Posterior vena cava (tissue), 2 donors: ENCODE measurements at regions not wholly inside any gene's neighbourhood (a gene's known extent, or its start where the extent isn't known, plus 50 kb on each side); places are given as distances from the start of the nearest gene placed in this dataset.
"Not testable (repeated sequence)": the region's sequence is repeated elsewhere in the genome, so short reads cannot be mapped to it uniquely, and the experiment has no call there.

Source experiments
- DNase-seq: peaks from one replicate; pipeline ENCODE4 v3.0.0-alpha.2; 2020; ENCODE audit warnings: low spot score
- intact Hi-C, 2 donors: fragments of 100-400 bp; cut with DNase I; formaldehyde crosslinking; loops; one replicate each; pipeline versions ENCODE4 v1.14.1 to v1.14.2; 2022 to 2023
- donor health status: DM: yes; HTN: yes; CAD: no.
- donor health status: DM: yes; HTN: yes; CAD: no.

DNA sequence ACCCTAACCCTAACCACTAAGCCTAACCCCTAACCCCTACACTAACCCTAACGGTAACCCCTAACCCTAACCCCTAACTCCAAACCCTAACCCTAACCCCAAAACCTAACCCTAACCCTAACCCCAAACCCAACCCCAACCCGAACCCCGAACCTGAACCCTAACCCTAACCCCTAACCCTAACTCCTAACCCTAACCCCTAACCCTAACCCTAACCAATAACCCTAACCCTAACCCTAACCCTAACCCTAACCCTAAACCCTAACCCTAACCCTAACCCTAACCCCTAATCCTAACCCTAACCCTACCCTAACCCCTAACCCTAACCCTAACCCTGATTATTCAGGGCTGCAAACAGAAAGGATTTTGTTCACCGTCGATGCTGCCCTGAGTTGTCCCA is 144.6 kb upstream of the DUSP22 start:
- not testable (repeated sequence) for DNase-seq

DNA sequence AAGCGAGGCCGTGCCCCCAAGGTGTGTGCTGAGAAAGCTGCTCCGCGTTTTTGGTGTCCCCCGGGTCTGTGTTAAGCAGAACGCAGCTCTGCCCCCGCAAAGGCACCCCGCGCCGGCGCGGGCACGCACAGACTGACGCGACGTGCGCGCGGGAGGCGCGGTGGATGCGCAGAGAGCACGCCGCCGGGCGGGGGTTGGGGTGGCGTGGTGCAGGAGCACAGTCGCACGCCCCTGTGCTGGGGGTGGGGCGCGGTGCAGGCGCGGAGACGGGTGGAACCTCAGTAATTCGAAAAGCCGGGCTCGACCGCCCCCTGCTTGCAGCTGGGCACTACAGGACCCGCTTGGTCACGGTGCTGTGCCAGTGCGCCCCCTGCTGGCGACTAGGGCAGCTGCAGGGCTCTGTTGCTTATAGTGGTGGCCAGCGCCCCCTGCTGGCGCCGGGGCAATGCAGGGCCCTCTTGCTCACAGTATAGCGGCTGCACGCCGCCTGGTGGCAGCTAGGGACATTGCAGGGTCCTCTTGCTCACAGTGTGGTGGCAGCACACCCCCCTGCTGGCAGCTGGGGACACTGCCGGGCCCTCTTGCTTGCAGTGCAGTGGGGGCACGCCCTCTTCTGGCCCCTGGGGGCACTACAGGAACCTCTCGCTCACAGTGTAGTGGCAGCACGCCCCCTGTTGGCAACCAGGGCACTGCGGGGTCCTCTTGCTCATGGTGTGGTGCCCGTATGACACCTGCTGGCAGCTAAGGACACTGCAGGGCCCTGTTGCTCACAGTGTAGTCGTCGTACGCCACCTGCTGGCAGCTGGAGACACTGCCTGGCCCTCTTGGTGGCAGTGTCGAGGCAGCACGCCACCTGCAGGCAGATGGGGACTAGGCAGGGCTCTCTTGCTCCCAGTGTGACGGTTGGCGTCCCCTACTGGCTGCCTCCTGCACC is 144.0 kb upstream of the DUSP22 start:
- DNase-seq = peak; percentile 76
- intact Hi-C loops = not testable (repeated sequence)

More for the DNA sequence above, 144.6 kb upstream of the DUSP22 start:
- intact Hi-C loops = not testable (repeated sequence)

DNA sequence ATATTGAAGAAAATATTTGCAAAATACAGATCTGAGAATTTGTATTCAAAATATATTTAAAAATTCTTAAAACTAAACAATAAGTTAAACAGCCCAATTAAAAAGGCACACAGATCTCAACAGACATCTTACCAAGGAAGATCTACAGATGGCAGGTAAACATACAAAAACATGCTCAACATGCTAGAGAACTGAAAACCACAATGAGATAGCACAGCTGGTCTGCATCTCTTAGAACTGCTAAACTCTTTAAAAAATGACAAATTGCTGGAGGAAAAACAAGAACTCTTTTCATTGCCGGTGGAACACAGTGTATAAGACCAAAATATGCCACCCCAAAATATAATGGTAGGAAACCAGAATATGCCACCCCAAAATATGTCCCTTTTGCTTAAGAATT is 142.1 kb upstream of the DUSP22 start:
- DNase-seq, intact Hi-C loops: not testable (repeated sequence)

DNA sequence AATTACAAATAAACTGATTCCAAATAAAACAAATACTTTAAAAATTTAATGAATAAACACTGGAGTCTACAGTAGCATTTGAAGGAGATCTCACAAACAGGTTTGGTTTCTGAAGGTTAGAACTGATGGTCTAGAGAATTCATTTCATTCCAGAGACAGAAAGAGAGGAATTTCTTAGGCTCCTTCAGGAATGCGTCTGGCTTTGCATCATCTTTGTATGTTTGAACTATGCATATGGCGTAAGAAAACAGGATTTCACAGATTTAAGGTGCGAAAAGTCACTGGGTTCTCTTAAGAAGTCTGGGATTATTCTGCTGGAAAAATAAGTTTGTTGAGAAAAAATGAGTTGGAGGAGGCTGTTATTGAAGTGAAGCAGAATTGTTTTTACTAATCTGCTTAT is 139.9 kb upstream of the DUSP22 start:
- intact Hi-C loops, DNase-seq: not testable (repeated sequence)

- intact Hi-C loops, DNase-seq: not testable (repeated sequence)
Measured at GRCh38 chr6:153026-153425, 139.3 kb upstream of the DUSP22 start.

DNA sequence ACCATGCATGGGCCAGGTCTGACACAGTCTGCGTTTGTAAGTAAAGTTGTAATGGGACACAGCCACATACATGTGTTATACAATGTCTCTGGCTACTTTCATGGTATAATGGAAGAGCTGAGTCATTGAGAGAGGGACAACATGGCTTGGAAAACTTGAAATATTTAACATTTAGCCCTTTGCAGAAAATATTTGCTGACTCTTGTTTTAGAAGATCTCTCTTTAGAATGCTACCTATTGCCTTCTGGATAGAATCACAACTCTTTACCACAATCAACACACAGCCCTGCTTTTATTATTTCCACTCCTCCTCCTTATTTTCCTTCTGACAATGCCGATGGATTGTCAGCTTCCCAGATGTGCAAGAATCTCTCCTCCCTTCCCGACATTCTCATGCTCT is 138.4 kb upstream of the DUSP22 start:
- intact Hi-C loops, DNase-seq: not testable (repeated sequence)

DNA sequence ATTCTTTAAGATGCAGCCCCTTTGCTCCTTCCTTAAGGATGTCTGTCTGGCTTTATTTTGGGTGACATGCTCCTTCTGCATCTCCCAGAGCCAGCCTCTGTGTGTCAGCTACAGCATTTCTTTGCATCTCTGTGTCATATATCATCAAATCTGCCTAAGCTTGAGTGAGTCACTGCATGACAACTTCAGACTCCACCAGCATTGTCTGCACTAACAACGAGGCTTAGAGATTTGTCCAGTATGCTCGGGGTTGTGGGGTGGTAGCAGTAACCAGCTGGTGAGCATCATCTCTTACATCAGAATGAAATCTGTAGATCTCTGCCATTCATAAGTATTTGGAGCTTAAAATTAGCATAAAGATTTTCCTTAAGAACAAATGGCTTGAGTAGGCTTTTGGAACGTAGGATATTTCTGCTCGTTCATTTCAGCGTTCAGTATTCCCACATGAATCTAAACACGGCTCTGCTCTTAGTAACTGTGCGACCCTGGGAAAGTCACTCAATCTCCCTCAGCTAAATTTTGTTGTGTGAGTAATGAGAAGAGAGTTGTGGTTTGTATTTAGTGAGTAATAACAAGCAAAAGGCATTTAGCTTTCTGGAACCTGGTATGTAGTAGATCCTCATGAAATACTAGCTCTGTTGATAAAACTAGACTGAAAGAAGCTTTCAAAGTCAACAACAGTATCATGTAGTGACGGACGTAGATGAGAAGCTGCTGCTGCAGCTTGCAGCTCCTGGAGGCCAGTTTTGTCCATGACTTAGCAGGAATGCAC is 137.8 kb upstream of the DUSP22 start:
- DNase-seq, intact Hi-C loops: not testable (repeated sequence)

GRCh38 chr6:156010-156409 is 136.3 kb upstream of the DUSP22 start:
- intact Hi-C loops = no loop called here

DNA sequence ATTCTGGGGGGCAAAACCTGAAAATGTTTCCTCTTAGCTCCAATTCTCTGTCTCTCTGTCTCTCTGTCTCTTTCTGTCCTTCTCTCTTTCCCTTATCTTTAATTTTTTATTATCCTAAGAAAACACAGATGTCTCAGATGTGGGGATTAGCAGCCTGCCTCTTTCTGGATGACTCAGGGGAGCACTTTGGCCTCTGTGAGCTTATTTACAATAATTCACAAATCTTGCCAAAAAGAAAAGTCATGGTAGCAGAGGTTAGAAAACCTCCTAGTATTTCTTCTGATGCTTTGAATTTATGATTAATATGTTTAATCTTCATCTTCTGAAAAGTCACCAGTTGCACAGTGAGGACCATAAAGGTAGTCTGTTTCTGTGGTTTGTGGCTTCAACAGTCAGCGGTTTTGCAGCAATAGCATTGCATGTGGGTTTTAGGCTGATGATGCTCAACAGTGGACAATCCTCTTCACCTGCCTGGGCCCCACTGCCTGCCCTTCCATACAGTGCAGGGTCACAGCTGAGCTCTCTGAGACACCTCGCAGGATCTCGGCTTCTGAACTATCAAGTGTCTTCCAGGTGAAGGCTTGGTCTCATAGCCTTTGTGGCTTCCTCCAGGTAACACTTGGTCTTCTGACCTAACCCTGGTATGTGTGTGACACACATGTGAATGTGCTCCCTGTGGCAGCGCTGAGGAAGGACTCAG is 135.7 kb upstream of the DUSP22 start:
- DNase-seq, intact Hi-C loops: not testable (repeated sequence)

More at GRCh38 chr6:156010-156409, 136.3 kb upstream of the DUSP22 start:
- no peak for DNase-seq

DNA sequence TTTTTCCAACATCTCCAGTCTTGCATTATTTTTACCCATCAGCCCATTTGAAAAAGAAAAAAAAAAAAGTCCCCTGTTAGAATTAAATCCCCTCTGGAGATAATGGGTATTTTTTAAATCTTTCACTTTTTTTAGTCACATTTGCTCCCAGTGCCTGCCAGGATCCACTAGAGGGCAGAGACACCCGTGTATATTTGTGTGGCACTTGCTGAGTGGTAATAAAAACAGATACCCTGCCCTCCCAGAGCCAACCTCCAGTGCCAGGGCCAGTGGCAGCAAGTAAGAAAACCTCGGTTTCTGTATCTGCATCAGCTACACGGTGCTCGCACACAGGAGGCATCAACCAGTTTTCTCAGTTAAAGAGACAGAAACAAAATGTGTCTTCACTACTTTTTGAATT is 135.1 kb upstream of the DUSP22 start:
- not testable (repeated sequence) for DNase-seq

GRCh38 chr6:161657-162056 is 130.6 kb upstream of the DUSP22 start:
- intact Hi-C loops, DNase-seq: not testable (repeated sequence)

More for the DNA sequence above, 135.1 kb upstream of the DUSP22 start:
- intact Hi-C loops = not testable (repeated sequence)

DNA sequence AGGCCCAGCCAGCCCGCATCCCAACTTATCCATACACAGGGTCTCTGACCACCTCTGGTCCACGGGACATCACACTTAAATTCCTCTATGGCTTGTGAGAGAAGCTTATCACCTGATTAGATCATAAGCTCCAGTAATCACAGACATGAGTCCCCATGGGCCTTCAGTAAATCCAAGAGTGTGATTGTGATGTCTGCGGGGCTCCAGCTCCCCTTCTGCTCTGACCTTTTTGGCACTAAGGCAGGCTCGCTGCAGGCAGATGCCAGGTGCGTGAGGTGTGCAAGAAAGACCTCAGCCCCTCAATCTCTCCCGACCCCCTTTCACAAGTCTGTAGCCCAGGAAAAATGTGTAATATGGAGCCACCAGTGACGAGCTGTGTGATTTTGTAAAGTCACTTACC is 127.6 kb upstream of the DUSP22 start:
- intact Hi-C loops = no loop called here
- no peak for DNase-seq

GRCh38 chr6:165263-165662 is 127.0 kb upstream of the DUSP22 start:
- no peak for DNase-seq

GRCh38 chr6:165906-166305 is 126.4 kb upstream of the DUSP22 start:
- intact Hi-C loops = no loop called here
- DNase-seq = no peak

More at GRCh38 chr6:165263-165662, 127.0 kb upstream of the DUSP22 start:
- intact Hi-C loops = no loop called here

DNA sequence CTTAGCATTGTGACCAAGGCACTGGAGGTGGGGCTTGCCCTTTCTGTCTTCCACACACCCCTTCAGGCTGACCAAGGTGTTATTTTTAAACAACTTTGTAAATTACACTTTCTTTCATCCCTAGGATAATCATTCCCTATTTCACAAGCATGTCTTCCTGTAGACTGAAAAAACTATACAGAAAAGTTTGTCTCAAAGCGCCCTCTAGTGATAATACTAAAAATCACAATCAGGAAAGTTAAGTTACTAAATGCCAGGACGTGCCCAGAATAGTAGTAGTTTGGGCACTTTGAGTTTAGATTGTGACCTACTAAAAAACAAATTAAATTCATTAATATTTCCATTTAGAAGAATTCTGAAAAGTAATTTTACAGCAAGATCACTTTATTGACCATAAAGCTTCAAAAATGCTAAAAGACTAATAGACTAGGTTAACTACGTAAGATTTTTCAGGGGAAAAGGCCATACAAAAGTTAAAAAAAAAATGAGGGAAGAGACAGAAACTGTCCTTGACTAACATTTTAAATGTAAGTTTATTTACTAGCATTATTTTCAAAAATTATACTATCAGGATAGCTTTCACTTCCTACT is 123.3 kb upstream of the DUSP22 start:
- intact Hi-C loops = no loop called here
- DNase-seq = no peak

GRCh38 chr6:174036-174435 is 118.3 kb upstream of the DUSP22 start:
- DNase-seq = no peak
- intact Hi-C loops = no loop called here

- intact Hi-C loops = no loop called here
- no peak for DNase-seq
Measured at GRCh38 chr6:175680-176079, 116.6 kb upstream of the DUSP22 start.

- intact Hi-C loops = no loop called here
- DNase-seq = no peak
Measured at GRCh38 chr6:176766-177165, 115.5 kb upstream of the DUSP22 start.

- intact Hi-C loops = no loop called here
- no peak for DNase-seq
Measured at GRCh38 chr6:178119-178518, 114.2 kb upstream of the DUSP22 start.
